ENCODE measurements at regions not wholly inside any gene's neighbourhood (a gene's known extent, or its start where the extent isn't known, plus 50 kb on each side); places are given as distances from the start of the nearest gene placed in this dataset.

DNA sequence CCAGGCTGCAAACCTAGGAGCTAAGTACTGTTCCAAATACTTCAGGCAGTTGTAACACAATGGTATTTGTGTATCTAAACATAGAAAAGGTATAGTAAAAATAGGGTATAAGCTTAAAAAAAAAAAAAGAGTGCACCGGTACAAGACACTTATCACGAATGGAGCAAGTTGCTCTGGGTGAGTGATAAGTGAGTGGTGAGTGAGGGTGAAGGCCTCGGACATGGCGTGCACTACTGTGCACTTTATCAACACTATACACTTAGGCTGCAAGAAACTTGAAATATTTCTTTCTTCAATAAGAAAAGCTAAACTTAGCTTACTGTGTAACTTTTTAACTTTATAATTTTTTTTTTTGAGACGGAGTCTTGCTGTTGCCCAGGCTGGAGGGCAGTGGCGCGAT, 159.5 kb upstream of the PDE10A start:
- H3K9me3 Mint-ChIP-seq (ENCODE audit: low read depth): no peaks in the 10 kb centered on the region
- peaks cover 34% of the 10 kb centered on the region for H3K27me3 Mint-ChIP-seq
- peaks cover 2% of the 10 kb centered on the region for H3K4me1 Mint-ChIP-seq (ENCODE audit: low read depth)
- H3K36me3 Mint-ChIP-seq (ENCODE audit: insufficient read depth): no peaks in the 10 kb centered on the region
- no peak overlapping the region for H3K4me3 Mint-ChIP-seq (ENCODE audit: low read depth)
- H3K27ac Mint-ChIP-seq: no peak overlapping the region
- no peak for TF ChIP-seq CTCF (IDR thresholded peaks at IDR 0.05; ENCODE audit: unreplicated experiment)
- no peak for DNase-seq (ENCODE audit: low spot score, unreplicated experiment)

DNA sequence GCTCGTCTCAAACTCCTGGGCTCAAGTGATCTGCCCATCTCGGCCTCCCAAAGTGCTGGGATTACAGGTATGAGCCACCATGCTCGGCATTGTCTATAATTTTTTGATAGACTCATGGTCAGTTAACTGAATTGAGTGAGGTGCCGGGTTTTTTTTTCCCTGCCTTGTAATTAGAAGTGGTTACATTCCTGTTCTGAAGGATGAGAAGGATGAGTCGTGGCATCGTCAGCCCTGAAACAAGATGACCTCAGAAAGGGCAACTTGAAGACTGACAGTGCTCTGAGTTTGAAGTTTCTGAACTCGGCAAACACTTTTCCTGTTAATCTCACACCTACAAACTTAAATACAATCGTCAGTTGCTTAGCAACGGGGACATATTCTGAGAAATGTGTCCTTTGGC, 158.7 kb upstream of the PDE10A start:
- no peak for DNase-seq (ENCODE audit: low spot score, unreplicated experiment)
- Mint-ChIP-seq H3K27ac (no peak overlapping the region), H3K4me1 (ENCODE audit: low read depth) (peaks cover 2% of the 10 kb centered on the region), H3K4me3 (ENCODE audit: low read depth) (no peak overlapping the region), H3K27me3 (peaks cover 32% of the 10 kb centered on the region), H3K9me3 (ENCODE audit: low read depth) (no peaks in the 10 kb centered on the region), H3K36me3 (ENCODE audit: insufficient read depth) (no peaks in the 10 kb centered on the region)
- no peak for TF ChIP-seq CTCF (IDR thresholded peaks at IDR 0.05; ENCODE audit: unreplicated experiment)

DNA sequence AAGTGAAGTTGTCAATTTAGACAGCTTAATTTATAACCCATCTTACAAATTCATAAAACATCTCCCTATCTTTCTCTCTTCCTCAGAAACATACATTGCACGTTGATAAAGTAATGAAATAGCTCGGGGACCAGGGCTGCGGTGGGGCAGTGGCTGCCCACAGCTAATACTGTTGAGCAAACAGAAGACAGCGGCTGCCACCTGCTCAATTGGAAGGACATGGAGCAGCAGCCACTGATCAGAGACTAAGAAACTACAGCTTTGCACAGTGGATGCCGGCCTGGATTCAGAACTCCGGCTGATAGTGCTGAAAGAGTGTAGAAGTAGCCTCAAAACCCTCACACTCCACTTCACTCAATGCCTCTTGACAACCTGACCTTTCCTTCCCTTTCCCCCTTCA, 157.9 kb upstream of the PDE10A start:
- TF ChIP-seq CTCF (IDR thresholded peaks at IDR 0.05; ENCODE audit: unreplicated experiment): no peak
- H3K27me3 Mint-ChIP-seq: peaks cover 40% of the 10 kb centered on the region
- no peak overlapping the region for H3K4me3 Mint-ChIP-seq (ENCODE audit: low read depth)
- no peaks in the 10 kb centered on the region for H3K9me3 Mint-ChIP-seq (ENCODE audit: low read depth)
- no peak for DNase-seq (ENCODE audit: low spot score, unreplicated experiment)
- peaks cover 2% of the 10 kb centered on the region for H3K4me1 Mint-ChIP-seq (ENCODE audit: low read depth)
- H3K27ac Mint-ChIP-seq: no peak overlapping the region
- no peaks in the 10 kb centered on the region for H3K36me3 Mint-ChIP-seq (ENCODE audit: insufficient read depth)

- Mint-ChIP-seq H3K27ac (no peak overlapping the region), H3K9me3 (ENCODE audit: low read depth) (no peaks in the 10 kb centered on the region), H3K4me3 (ENCODE audit: low read depth) (no peak overlapping the region), H3K27me3 (peaks cover 40% of the 10 kb centered on the region), H3K4me1 (ENCODE audit: low read depth) (peaks cover 2% of the 10 kb centered on the region), H3K36me3 (ENCODE audit: insufficient read depth) (no peaks in the 10 kb centered on the region)
- TF ChIP-seq CTCF (IDR thresholded peaks at IDR 0.05; ENCODE audit: unreplicated experiment): no peak
- no peak for DNase-seq (ENCODE audit: low spot score, unreplicated experiment)
These were observed 157.4 kb upstream of the PDE10A start for GRCh38 chr6:165820407-165820806.

GRCh38 chr6:165819394-165819793, 156.4 kb upstream of the PDE10A start:
- Mint-ChIP-seq H3K27me3 (peaks cover 43% of the 10 kb centered on the region), H3K9me3 (ENCODE audit: low read depth) (no peaks in the 10 kb centered on the region), H3K27ac (peak overlapping the region; percentile 5), H3K36me3 (ENCODE audit: insufficient read depth) (no peaks in the 10 kb centered on the region), H3K4me3 (ENCODE audit: low read depth) (no peak overlapping the region), H3K4me1 (ENCODE audit: low read depth) (peaks cover 2% of the 10 kb centered on the region)
- no peak for DNase-seq (ENCODE audit: low spot score, unreplicated experiment)
- no peak for TF ChIP-seq CTCF (IDR thresholded peaks at IDR 0.05; ENCODE audit: unreplicated experiment)
